Mammary epithelial cell (primary cell): ENCODE measurements at regions not wholly inside any gene's neighbourhood (a gene's known extent, or its start where the extent isn't known, plus 50 kb on each side); places are given as distances from the start of the nearest gene placed in this dataset.

Source experiments
- EZH2 ChIP-seq: IDR thresholded peaks from 2 replicates; pipeline ENCODE4 v1.6.1; 2012; ENCODE audit warnings: low read length, inconsistent platforms, borderline replicate concordance
- TF ChIP-seq, protein P1 (sequence below), 2 donors: IDR thresholded peaks in 1 of 2; conservative IDR thresholded peaks in 1 of 2; 2 replicates each; pipeline ENCODE4 v1.5.1; 2011 to 2012; ENCODE audit warnings: inconsistent platforms in 2 of 2, low read length in 2 of 2, mild to moderate bottlenecking in 2 of 2, control low read depth in 1 of 2, low read depth in 1 of 2; ENCODE audit not compliant: insufficient read depth in 1 of 2; ENCODE audit errors: extremely low read depth in 1 of 2

DNA sequence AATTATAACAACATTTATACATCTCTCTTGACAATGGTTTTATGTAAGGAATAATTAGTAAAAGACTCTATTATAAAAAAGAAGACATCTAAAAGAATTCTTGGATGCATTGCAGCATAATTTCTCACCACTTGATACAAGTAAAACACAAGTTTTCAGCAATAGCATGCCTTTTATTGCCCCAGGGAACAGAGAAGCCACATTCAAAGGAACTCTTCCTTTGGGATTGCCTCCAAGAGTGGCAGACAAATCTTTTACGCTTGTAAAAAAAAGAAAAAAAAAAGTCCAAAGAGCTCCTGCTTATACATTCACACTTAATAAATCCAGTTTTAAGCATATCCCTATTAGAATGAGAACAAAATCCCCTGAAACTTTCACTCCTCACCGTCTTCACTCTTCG is 2357.8 kb upstream of the PCDH20 start:
- TF ChIP-seq, protein P1, sequence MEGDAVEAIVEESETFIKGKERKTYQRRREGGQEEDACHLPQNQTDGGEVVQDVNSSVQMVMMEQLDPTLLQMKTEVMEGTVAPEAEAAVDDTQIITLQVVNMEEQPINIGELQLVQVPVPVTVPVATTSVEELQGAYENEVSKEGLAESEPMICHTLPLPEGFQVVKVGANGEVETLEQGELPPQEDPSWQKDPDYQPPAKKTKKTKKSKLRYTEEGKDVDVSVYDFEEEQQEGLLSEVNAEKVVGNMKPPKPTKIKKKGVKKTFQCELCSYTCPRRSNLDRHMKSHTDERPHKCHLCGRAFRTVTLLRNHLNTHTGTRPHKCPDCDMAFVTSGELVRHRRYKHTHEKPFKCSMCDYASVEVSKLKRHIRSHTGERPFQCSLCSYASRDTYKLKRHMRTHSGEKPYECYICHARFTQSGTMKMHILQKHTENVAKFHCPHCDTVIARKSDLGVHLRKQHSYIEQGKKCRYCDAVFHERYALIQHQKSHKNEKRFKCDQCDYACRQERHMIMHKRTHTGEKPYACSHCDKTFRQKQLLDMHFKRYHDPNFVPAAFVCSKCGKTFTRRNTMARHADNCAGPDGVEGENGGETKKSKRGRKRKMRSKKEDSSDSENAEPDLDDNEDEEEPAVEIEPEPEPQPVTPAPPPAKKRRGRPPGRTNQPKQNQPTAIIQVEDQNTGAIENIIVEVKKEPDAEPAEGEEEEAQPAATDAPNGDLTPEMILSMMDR (conservative IDR thresholded peaks at IDR 0.05 in 1 of 2, IDR thresholded peaks at IDR 0.05 in 1 of 2; ENCODE audit: extremely low read depth in 1 of 2, insufficient read depth in 1 of 2, low read depth in 1 of 2, low read length in 2 of 2), result no peak
- no peak for TF ChIP-seq EZH2
